Naive B cell (primary cell): ENCODE measurements at regions not wholly inside any gene's neighbourhood (a gene's known extent, or its start where the extent isn't known, plus 50 kb on each side); places are given as distances from the start of the nearest gene placed in this dataset.

Experiments
- ATAC-seq, 2 donors: fragments of 150-1000 bp; cut with Tn5 transposase; 2 replicates each; pipeline ENCODE4 v1.10.0; 2021; ENCODE audit warnings: low read depth in 2 of 2, mild to moderate bottlenecking in 2 of 2, moderate library complexity in 2 of 2
- DNase-seq: peaks from one replicate; pipeline ENCODE4 v3.0.0; 2022
- H3K27ac Mint-ChIP-seq, 6 donors: one replicate each; pipeline ENCODE4 v1.8.0; 2020 to 2022; ENCODE audit warnings: mild to moderate bottlenecking in 6 of 6, mixed read lengths in 6 of 6, moderate library complexity in 5 of 6, inconsistent platforms in 2 of 6
- H3K27me3 Mint-ChIP-seq, 3 donors: one replicate each; pipeline ENCODE4 v1.8.0; 2021 to 2022; ENCODE audit warnings: mixed read lengths in 3 of 3, mild to moderate bottlenecking in 1 of 3
- H3K36me3 Mint-ChIP-seq, 2 donors: one replicate each; pipeline ENCODE4 v1.8.0; 2020 to 2022; ENCODE audit warnings: mixed read lengths in 2 of 2, inconsistent platforms in 1 of 2, mild to moderate bottlenecking in 1 of 2
- H3K4me1 Mint-ChIP-seq, 3 donors: one replicate each; pipeline ENCODE4 v1.8.0; 2020 to 2022; ENCODE audit warnings: mixed read lengths in 3 of 3, inconsistent platforms in 1 of 3, mild to moderate bottlenecking in 1 of 3, moderate library complexity in 1 of 3
- H3K4me3 Mint-ChIP-seq, 8 donors: one replicate each; pipeline ENCODE4 v1.8.0; 2020 to 2022; ENCODE audit warnings: mild to moderate bottlenecking in 8 of 8, mixed read lengths in 8 of 8, moderate library complexity in 8 of 8, inconsistent platforms in 2 of 8
- H3K9me3 Mint-ChIP-seq, 7 donors: one replicate each; pipeline ENCODE4 v1.8.0; 2020 to 2022; ENCODE audit warnings: mixed read lengths in 7 of 7, mild to moderate bottlenecking in 5 of 7, inconsistent platforms in 2 of 7, moderate library complexity in 1 of 7

DNA sequence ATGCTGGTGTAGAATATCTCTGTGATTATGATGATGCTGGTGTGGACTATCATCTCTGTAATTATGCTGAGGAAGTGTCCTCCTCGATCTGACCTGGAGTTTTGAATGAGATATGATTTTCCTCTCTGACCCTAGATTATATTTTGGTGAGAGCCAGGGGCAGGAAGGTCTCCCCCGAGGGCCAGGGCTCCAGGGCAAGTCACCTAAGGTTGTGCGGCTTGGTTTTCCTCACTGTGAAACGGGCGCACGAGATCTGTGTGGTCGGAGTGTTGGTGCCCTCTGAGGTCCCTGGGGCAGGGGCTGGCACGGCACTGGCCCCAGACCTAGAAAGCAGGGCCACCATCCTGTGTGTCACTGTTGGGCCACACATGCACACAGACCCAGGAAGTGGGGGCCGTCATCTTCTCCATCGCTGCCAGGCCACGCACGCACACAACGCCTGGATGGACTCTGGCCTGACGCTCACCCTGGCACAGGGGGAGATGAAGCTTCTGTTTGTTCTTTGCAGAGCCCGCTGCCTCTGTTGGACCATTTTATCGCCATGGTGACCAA lies 67.7 kb upstream of the ZNF469 start:
- Mint-ChIP-seq H3K4me3 (no peak overlapping the region), H3K27ac (peak overlapping the region in 1 of 6 donors; percentile 63)
- ATAC-seq, result no peak

DNA sequence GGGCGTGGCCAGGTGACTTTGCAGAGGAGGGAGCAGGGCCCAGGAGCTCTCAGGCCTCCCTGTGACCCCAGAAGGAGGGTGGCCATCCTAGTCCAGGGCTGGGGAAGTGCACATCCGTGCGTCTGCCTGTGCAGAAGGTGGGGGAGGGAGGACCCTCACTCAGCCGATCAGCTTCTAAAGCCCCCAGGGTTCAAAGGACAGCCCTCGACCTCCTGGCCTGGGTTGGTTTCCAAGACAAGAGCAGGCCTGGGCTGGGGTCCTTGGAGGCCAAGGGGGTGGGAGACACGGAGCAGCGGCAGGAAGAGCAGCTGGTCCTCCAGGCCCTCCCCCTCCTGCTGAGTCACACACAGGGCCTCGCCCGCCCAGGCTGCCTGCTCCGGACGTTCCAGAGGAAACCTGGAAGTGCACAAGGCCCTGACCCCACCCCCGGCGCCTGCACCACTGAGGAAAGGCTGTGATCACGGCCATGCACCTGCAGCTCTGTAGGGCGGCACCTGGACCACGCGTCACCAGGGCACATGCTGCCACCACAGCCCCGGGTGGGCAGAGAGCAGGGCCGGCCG lies 67.1 kb upstream of the ZNF469 start:
- Mint-ChIP-seq H3K4me1 (peaks cover 0 to 3% (median 0%) of the 10 kb centered on the region in 3 donors), H3K27me3 (peaks cover 0 to 15% (median 10%) of the 10 kb centered on the region in 3 donors), H3K4me3 (no peak overlapping the region), H3K36me3 (no peaks in the 10 kb centered on the region), H3K27ac (peak overlapping the region in 1 of 6 donors; percentile 63), H3K9me3 (peaks cover 8 to 16% (median 12%) of the 10 kb centered on the region in 7 donors)
- DNase-seq (no peak), ATAC-seq (no peak)

More for the DNA sequence above, 67.7 kb upstream of the ZNF469 start:
- Mint-ChIP-seq H3K4me1 (peaks cover 0 to 3% (median 0%) of the 10 kb centered on the region in 3 donors), H3K36me3 (no peaks in the 10 kb centered on the region), H3K9me3 (peaks cover 8 to 16% (median 12%) of the 10 kb centered on the region in 7 donors), H3K27me3 (peaks cover 0 to 16% (median 10%) of the 10 kb centered on the region in 3 donors)
- DNase-seq, result no peak

DNA sequence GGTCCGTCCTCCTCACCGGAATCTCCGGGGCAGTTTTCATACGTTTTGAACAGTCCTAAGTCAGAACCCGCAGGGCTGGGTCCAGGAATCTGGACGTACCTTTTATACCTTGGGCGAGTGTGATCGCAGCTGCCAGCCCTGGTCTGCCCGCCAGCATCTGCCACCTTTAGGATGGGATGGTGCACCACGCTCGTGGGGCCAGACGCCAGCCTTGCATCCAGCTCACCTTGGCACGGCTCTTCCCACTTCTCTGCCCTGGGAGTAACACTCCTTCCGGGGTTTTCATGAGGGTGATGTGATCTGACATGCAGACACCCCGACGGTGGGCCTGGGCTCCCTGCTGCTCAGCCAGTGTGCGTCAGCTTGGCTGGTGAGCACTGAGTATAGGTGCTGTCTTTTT lies 66.6 kb upstream of the ZNF469 start:
- H3K4me3 Mint-ChIP-seq, result no peak overlapping the region
- ATAC-seq, result no peak
- peaks cover 0 to 3% (median 0%) of the 10 kb centered on the region in 3 donors for H3K4me1 Mint-ChIP-seq
- H3K36me3 Mint-ChIP-seq, result no peaks in the 10 kb centered on the region
- H3K27ac Mint-ChIP-seq, result no peak overlapping the region
- no peak for DNase-seq
- peaks cover 0 to 15% (median 10%) of the 10 kb centered on the region in 3 donors for H3K27me3 Mint-ChIP-seq
- H3K9me3 Mint-ChIP-seq, result peaks cover 8 to 16% (median 12%) of the 10 kb centered on the region in 7 donors

DNA sequence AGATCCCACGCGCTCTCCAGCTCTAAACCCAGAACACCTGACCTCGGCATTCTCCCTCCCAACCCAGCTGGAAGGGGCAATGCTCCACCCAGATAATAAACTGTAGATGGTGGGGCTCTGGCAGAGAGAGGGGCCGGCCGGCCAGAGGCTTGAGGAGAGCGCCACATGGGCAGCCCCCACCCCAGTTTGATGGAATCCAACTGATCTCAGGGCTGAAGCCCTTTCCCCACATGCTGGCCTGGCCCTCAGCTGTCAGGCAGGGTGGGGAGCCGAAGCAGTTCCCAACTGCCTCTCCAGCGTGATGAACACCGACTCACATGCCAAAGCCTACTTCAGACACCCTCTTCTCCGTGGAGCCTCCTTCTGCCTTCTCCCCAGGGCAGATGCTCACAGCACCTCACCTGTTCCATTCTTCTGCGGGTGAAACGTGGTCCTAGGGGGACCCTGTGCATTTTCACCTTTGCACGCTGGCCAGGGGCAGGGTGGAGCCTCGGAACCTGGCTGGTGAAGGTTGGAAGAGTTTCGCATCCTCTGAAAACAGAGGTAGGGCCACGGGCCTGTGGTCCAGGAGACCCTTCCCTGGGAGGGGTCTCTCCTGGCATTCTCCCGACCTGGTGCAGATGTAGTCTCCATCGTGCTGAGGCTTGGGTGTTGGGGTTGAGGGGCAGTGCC lies 65.7 kb upstream of the ZNF469 start:
- no peak overlapping the region for H3K4me3 Mint-ChIP-seq
- ATAC-seq, result no peak

DNA sequence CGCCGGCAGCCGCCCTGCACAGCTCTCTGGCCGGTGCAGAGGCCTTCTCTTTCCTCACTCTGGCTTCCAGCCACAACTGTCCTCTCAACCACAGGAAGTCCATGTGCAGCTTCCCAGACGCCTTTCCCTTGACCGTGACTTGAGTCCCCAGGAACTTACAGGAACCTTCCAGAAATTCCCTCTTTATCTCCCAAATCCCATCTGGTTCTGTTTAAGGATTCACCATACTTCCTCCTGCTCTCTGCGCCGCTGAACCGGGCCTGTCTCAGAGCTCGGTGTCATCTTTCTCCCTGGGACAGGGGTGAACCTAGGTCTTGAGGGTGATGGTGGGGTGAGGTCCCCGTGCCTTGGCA lies 65.2 kb upstream of the ZNF469 start:
- Mint-ChIP-seq H3K36me3 (no peaks in the 10 kb centered on the region), H3K27me3 (peaks cover 0 to 15% (median 10%) of the 10 kb centered on the region in 3 donors), H3K4me3 (no peak overlapping the region), H3K4me1 (peaks cover 0 to 3% (median 0%) of the 10 kb centered on the region in 3 donors), H3K9me3 (peaks cover under 1 to 3% (median 2%) of the 10 kb centered on the region in 7 donors), H3K27ac (peak overlapping the region in 1 of 6 donors; percentile 42)
- DNase-seq (no peak), ATAC-seq (no peak)

More for the DNA sequence above, 65.7 kb upstream of the ZNF469 start:
- Mint-ChIP-seq H3K4me1 (peaks cover 0 to 3% (median 0%) of the 10 kb centered on the region in 3 donors), H3K27ac (peak overlapping the region in 1 of 6 donors; percentile 42), H3K27me3 (peaks cover 0 to 15% (median 10%) of the 10 kb centered on the region in 3 donors), H3K36me3 (no peaks in the 10 kb centered on the region), H3K9me3 (peaks cover 3 to 8% (median 6%) of the 10 kb centered on the region in 7 donors)
- DNase-seq, result no peak

DNA sequence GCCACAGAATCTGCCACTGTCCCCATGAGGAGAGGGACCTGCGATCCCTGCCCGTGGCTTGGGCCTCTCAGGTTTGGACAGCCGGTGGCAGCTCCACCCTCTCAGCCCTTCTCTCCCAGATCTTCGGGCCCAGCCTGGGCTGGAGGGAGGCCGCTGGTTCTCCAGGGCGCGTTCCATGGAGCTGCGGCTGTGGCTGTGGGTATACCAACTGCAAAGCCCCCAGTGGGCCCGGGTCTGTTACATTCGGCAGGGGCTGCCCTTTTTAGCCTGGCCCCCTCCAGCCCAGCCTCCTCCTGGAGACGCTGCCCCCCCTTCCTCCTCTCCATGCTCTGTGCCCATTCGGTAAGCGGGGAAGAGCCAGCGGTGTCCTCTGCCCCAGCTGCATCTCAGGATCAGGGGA lies 64.7 kb upstream of the ZNF469 start:
- Mint-ChIP-seq H3K27ac (no peak overlapping the region), H3K27me3 (peaks cover 0 to 15% (median 10%) of the 10 kb centered on the region in 3 donors), H3K9me3 (peaks cover 0 to 3% (median 0%) of the 10 kb centered on the region in 7 donors), H3K4me1 (peaks cover 0 to 3% (median 0%) of the 10 kb centered on the region in 3 donors), H3K4me3 (no peak overlapping the region), H3K36me3 (no peaks in the 10 kb centered on the region)
- ATAC-seq, result no peak
- no peak for DNase-seq

DNA sequence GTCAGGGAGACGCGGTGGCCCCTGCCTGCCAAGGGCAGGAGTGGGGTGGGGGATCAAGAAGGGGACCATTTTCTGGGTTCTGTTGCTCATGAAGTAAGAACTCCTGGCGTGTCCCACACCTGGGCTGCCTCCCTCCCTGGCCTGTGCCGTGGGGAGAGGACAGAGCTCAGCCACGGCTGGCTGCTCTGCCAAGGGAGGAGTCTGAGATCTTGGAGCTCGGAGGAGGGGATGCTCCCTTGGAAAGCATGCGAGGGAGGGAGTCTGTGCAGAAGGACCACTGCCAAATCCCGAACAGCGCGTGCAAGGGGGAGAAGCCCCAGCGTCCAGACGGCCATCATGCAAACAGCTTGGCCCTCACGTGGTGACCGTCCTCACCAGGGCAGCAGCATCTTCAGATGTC lies 64.2 kb upstream of the ZNF469 start:
- no peak for ATAC-seq
- Mint-ChIP-seq H3K9me3 (peaks cover 0 to 1% (median 0%) of the 10 kb centered on the region in 7 donors), H3K4me3 (no peak overlapping the region), H3K36me3 (no peaks in the 10 kb centered on the region), H3K4me1 (peaks cover 0 to 3% (median 0%) of the 10 kb centered on the region in 3 donors), H3K27me3 (peaks cover 0 to 15% (median 10%) of the 10 kb centered on the region in 3 donors), H3K27ac (no peak overlapping the region)
- no peak for DNase-seq

DNA sequence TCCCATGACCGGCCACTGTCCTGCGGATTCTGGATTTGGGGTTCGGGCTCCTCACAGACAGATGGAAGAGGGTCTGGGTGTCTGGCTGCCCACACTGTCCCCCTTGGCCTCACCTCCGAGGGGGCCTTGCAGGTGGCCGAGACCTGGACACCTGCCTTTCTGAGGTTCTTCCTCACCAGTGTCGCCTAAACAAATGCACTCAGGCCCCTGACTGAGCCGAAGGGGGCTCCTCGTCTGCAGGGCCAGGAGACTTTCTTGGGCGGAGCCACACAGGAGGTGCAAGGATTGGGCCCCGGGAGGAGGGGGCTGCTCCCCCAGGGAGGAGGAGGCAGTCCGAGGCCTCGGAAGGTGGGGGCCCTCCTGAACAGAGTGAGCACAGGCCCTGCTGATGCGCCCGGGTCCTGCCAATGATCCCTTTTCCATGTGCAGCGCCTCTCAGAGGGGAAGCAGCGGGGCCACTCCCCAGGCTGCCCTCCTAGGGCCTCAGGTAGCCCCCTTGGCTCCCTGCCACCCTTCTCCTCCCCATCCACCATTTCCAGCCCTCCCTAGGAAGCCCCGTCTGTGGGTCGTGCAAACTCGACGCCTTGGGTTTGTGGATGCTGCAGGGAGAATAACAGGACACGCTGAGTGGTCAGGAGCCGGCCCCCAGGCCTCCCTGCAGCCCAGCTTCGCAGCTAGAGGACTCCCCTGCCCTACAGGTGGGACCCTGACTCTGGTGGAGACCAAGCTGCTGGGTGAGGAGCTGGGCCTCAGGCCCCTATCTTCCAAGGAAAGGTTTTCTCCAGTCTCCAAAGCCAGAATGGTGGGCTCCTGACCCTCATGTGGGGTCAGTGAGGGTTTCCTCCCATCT lies 63.4 kb upstream of the ZNF469 start:
- Mint-ChIP-seq H3K4me1 (peaks cover 0 to 3% (median 0%) of the 10 kb centered on the region in 3 donors), H3K4me3 (no peak overlapping the region), H3K9me3 (peaks cover 0 to 1% (median 0%) of the 10 kb centered on the region in 7 donors), H3K27me3 (peaks cover 0 to 15% (median 10%) of the 10 kb centered on the region in 3 donors), H3K27ac (no peak overlapping the region), H3K36me3 (no peaks in the 10 kb centered on the region)
- DNase-seq, result no peak
- ATAC-seq, result no peak

DNA sequence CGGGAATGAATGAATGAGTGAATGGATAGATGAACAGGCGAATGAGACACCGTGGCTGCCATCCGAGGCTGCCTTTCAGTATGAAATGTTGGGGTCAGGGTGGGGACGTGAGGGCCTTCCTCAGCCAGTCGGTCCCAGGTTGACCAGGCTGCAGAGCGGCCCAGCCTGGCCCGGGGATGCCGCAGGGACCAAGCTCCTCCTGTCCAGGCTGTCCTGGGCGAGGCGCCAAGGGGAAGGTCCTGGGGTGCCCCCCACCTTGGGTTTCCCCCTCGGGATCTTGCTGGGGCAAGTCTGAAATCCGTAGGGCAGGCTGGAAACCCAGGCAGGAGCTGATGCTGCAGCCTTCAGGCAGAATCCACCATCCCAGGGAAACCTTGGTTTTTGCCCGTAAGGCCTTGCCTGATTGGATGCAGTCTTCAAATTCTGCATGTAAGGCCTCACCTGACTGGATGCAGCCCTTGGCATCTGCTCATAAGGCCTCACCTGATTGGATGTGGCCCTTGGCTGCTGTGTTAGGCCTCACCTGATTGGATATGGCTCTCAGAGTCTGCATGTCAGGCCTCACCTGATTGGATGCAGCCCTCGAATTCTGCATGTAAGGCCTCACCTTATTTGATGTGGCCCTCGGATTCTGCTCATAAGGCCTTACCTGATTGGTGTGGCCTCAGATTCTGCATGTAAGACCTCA lies 61.7 kb upstream of the ZNF469 start:
- DNase-seq, result no peak
- no peak overlapping the region for H3K4me3 Mint-ChIP-seq
- no peaks in the 10 kb centered on the region for H3K36me3 Mint-ChIP-seq
- ATAC-seq, result no peak
- H3K4me1 Mint-ChIP-seq, result peaks cover 0 to 3% (median 0%) of the 10 kb centered on the region in 3 donors
- H3K9me3 Mint-ChIP-seq, result peaks cover 0 to 3% (median 0%) of the 10 kb centered on the region in 7 donors
- H3K27me3 Mint-ChIP-seq, result peaks cover 0 to 15% (median 10%) of the 10 kb centered on the region in 3 donors
- peak overlapping the region in 1 of 6 donors; percentile 71 for H3K27ac Mint-ChIP-seq

DNA sequence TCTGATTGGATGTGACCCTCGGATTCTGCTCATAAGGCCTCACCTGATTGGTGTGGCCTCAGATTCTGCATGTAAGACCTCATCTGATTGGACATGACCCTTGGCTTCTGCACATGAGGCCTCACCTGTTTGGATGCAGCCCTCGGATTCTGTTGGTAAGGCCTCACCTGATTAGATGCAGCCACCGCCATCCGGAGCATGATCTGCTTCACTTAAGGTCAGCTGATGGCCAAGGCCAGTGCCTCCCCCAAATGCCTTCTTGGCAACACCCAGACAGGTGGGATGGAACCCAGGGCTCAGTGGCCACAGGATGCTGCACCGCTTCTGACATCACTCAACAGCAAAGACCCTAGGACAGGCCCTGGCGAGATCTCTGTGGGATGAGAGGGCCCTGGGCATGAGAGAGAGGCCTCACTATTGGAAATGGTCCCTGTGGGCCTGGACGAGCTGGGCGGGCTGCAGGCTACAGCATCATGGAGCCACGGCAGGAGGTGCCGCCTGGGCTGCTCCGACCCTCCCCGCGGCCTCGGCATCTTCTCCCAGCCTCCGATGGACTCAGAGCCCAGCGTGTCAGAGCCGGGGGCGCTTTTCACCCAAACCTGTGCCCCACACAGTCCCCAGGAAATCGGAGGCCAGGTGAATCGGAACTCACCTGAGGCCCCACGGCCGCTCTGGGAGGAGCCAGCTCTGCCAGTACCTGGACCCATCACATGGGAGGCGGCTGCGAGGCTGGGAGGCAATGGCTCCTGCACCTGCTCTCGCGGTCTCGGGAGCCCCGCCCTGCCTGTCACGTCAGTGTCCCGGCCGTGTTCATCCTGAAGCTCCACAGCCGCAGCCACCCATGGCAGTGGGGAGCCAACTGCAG lies 60.9 kb upstream of the ZNF469 start:
- no peaks in the 10 kb centered on the region for H3K36me3 Mint-ChIP-seq
- no peak overlapping the region for H3K27ac Mint-ChIP-seq
- peaks cover 0 to 14% (median 10%) of the 10 kb centered on the region in 3 donors for H3K27me3 Mint-ChIP-seq
- no peak overlapping the region for H3K4me3 Mint-ChIP-seq
- ATAC-seq (no peak), DNase-seq (no peak)
- H3K4me1 Mint-ChIP-seq, result peaks cover 0 to 3% (median 0%) of the 10 kb centered on the region in 3 donors
- peaks cover 0 to 3% (median 0%) of the 10 kb centered on the region in 7 donors for H3K9me3 Mint-ChIP-seq

DNA sequence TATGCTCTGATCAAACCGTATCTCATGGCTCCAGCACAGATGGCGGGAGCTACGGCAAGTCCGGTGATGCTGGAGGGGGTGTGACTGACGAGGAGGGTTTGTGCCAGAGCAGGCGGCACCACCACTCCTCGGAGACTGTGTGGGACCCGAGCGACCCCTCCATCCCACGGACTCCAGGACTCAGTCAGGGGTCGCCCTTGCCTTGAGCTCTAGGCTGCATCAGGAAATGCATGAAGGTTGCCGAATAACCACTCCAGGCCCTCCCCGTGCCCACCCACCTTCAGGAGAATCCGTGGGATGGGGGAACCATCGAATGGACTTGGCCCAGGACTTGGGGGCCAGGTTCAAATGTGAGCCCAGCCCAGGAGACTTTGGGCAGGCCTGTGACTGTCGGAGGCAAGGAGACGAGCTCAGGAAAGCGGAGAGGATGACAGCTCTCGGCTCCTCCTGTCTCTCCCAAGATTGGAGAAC lies 60.2 kb upstream of the ZNF469 start:
- Mint-ChIP-seq H3K4me3 (no peak overlapping the region), H3K27me3 (peaks cover 0 to 8% (median 6%) of the 10 kb centered on the region in 3 donors), H3K27ac (no peak overlapping the region), H3K36me3 (no peaks in the 10 kb centered on the region), H3K4me1 (peaks cover 0 to 2% (median 0%) of the 10 kb centered on the region in 3 donors), H3K9me3 (peaks cover 0 to 3% (median 0%) of the 10 kb centered on the region in 7 donors)
- ATAC-seq, result no peak
- DNase-seq, result no peak

DNA sequence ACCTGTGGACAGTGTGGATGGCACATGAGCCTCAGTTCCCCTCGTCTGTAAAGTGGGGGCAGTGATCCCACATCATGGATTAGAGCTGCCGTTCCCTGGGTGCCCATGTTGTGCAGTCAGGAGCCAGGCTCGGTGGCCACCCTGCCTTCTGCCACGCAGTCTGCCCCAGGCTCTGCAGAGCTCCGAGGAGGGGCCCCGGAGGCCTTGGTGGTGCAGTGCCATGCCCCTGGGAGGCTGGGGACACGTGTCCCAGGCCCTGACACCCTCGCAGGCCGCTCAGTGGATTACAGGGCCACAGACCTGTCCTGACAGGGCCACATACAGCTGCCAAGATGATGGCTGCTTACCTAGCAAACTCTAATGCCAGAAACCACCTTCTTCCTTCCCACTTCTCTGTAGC lies 59.7 kb upstream of the ZNF469 start:
- DNase-seq (no peak), ATAC-seq (no peak)
- peaks cover 0 to 3% (median 0%) of the 10 kb centered on the region in 7 donors for H3K9me3 Mint-ChIP-seq
- peaks cover 0 to 5% (median under 1%) of the 10 kb centered on the region in 3 donors for H3K27me3 Mint-ChIP-seq
- no peak overlapping the region for H3K27ac Mint-ChIP-seq
- H3K36me3 Mint-ChIP-seq, result no peaks in the 10 kb centered on the region
- H3K4me3 Mint-ChIP-seq, result no peak overlapping the region
- H3K4me1 Mint-ChIP-seq, result no peaks in the 10 kb centered on the region
